EH (cell line): ENCODE measurements at regions not wholly inside any gene's neighbourhood (a gene's known extent, or its start where the extent isn't known, plus 50 kb on each side); places are given as distances from the start of the nearest gene placed in this dataset.
"Not testable (repeated sequence)": the region's sequence is repeated elsewhere in the genome, so short reads cannot be mapped to it uniquely, and the experiment has no call there.

Experiments used
- DNase-seq: peaks from one replicate; pipeline ENCODE4 v3.0.0-alpha.2; 2015; ENCODE audit warnings: low read depth

DNA sequence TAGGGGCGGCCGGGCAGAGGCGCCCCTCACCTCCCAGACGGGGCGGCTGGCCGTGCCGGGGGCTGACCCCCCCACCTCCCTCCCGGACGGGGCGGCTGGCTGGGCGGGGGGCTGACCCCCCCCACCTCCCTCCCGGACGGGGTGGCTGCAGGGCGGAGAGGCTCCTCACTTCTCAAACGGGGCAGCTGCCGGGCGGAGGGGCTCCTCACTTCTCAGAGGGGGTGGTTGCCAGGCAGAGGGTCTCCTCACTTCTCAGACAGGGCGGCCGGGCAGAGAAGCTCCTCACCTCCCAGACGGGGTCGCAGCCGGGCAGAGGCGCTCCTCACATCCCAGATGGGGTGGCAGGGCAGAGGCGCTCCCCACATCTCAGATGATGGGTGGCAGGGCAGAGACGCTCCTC is 836.8 kb downstream of the RAPGEF2 start:
- DNase-seq: not testable (repeated sequence)

DNA sequence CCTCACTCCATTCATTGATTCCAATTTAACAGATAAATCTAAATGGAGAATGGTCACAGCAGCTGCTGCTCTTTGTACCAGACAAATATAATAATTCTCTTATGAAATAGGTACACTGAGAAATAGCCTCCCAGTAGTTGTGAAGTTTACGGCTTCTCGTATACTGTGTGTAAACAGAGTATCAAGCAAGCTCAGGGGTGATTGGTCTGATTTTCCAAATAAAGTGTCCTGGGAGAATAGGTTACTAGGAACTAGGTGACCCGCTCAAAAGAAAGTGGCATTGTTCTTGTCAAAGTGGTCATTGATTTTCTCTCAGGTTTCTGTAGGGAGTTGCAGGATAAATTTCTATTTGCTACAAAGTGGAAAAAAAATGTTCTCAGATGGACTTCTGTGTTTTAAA is 838.2 kb downstream of the RAPGEF2 start:
- DNase-seq: no peak

DNA sequence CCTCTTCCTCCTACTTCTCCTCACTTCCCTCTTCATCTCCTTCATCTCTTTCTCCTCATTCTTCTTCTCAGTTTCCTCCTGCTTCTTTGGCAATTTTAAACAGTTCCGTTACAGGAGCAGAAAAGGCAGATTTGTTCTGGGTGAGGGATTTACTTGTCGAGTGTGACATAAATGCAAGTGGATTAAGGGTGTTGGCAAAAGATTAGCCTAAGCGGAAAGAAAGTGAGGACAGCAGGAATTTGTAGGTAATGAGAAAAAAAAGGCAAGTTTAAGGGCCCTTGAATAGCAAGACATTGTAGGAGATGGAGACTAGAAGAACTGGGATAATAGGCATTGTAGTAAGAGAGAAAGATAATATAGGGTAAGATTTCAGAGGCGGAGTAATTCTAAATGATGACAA is 841.6 kb downstream of the RAPGEF2 start:
- no peak for DNase-seq

DNA sequence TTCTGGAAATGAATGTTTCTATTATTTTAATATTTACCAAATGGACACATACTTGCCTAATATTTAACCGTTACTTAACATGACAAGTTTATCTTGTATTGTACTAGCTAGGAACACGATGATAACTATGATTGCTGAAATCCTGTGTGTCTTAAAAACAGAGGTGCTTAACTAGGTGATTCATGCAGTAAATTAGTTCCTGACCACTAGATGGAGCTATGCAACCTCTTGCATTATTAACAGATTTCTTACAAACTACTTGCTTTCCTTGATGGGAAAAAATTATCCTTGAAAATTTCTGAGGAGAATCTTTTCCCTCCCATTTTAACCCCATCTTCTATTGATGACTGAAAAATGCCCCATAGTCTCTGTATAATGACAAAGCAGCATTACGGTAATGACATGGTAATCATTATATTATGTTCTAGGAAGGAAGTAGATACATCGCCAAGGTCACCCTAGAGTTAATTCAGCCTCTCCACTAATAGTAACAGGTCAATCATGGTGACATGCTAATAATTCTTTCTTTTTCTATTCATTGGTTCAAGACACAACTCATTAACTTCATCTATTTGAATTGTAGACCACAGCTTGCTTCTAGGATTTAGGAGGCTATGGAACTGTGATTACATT is 844.2 kb downstream of the RAPGEF2 start:
- DNase-seq: peak; percentile 42

DNA sequence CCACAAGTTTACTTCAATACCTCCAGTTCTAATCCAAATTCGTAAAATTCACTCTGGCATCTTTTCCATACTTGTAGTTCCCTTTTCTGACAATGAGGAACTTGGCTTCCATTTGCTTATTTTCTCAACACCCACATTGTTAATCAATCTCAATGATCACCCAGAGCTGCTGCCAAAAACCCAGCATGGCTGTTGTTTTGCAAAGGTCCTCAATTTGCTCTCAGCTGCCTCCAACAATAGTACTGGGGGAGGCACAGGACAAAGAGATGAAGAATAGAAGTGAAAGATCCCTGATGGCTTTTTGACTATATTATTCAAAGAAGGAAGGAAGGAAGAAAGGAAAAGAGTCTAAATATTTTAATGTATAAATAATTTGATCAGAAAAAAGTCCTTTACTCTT is 847.8 kb downstream of the RAPGEF2 start:
- no peak for DNase-seq

DNA sequence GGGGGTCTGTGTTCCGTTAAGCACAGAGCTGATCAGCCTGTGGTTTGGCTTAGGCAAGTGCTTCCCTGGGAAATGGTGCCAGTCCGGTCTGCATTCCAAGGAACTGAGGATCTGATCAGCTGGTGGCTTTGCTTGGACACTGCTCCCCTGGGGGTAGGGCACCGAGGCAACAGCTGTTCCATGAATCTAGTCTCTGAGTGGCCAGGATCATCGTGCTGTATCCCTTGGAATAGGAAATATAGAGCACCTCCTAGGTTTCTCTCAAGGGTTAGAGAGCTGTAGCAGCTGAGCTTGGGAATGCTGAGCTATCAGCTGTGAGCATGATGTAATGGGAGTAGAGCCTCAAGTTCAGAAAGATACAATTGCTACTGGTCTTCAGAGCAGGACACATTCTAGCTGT is 863.9 kb downstream of the RAPGEF2 start:
- DNase-seq: no peak

DNA sequence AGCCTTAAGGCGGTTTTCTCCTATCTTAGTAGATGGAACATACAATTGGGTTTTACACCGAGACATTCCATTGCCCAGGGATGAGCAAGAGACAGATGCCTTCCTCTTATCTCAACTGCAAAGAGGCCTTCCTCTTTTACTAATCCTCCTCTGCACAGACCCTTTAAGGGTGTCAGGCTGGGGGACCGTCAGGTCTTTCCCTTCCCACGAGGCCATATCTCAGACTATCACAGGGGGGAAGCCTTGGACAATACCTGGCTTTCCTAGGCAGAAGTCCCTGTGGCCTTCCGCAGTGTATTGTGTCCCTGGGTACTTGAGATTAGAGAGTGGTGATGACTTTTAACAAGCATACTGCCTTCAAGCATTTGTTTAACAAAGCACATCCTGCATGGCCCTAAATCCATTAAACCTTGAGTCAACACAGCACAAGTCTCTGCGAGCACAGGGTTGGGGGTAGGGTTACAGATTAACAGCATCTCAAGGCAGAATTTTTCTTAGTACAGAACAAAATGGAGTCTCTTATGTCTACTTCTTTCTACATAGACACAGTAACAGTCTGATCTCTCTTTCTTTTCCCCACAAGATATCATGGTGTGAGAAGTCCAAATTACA is 874.1 kb downstream of the RAPGEF2 start:
- DNase-seq: not testable (repeated sequence)

DNA sequence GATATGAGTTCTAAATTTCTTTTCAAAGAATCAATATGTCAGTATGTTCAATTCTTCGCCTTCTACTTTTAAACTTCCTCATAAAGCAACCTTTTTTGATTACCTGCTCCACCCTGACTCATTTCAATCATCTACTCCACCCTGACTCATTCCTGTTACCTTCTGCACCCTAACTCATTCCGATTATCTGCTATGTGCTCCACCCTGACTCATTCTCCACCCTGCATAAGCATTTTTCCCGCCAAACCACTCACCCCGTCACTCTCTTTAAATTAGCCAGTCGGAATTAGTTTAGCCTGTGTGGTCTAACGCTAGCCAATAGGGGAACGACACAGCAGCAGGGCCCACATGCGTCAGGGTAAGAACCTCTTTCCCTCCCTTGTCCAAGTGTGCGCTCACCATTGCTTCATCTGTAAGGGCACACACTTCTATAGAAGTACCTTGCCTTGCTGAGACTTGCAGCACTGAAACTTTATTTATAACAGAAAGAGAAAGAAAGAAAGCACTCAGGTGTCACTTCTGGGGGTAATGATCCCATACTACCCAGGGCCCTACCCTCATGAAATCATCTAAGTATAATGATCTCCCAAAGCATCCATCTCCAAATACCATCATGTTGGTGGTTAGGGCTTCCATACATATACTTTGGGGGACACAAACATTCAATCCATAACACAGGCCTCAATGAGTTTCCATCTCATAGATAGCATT is 875.2 kb downstream of the RAPGEF2 start:
- no peak for DNase-seq

DNA sequence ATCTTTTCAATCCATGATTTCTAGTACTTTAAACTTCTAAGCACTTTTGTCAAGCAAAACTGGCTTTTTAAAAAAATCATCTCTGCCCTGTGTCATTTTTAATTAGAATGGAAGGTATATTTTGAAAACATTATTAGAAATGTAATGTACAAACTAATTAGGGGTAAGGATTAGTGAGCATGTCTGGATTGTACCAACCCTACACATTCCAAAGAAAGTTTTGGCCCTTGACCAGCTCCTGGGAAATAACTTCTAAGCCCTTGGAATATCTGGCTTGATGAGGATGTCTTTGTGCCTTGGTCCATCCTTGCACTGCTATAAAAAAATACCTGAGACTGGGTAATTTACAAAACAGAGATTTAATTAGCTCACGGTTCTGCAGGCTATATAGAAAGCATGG is 876.5 kb downstream of the RAPGEF2 start:
- DNase-seq: no peak

DNA sequence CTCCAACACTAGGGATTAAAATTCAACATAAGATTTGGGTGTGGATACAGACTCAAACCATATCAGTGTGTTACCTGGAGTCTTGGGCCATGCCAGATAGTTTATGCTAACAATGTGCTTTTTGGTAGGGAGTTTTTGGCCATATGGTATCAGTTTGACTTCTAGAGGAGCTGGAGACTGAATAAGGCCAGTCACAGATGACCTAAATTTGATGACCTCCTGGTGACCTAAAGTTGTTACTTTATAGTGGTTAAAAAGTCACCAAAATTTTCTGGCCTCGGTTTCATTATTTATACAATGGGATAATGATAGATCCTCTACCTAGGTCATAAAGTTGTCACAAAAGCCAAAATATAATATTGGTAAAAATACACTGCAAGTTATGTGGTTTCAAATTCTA is 877.1 kb downstream of the RAPGEF2 start:
- DNase-seq: no peak

DNA sequence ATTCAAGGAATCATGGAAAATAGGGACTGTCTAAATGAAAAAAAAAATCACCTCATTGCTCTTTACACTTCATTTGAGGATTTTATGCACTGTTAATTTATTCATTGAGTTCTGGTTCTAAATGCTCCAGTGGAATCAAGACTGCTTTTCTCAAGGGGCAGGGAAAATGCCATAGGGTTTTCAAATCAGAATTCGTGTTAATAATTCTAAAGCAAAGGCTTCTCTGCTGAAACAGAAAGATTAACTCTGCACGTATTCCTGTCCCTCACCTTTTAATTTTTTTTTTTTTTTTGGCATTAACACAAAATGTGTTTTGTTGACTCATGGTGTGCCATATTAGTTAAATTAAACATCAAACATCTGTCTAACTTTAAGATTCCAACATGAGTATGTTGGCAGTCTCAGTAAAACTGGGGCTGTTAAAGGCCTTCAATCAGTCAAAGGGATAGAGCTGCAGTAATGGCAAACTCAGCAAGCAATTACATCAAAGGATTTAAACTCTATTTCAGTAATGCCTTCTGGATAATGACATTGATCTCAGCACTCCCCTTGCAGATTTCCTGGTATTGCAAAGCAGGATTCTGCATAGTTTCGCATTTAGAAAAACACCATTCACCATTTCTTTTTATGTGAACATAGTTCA is 878.1 kb downstream of the RAPGEF2 start:
- no peak for DNase-seq

DNA sequence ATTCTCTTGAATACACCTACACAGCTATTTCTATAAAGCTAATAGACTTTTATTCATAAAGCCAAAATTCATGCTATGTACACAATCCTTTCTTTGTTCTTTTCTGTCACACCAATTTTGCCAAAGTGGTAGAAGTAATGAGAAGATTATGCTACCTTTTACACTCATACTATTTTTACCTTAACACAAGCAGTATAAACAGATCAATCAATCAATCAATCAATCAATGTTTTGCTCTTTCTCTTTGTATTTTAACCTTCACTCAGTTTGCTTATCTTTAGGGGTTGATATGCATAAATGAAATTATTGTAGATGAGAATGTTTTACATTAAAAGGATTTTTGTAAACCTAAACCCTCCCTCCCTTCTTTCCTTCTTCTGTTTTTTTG is 878.6 kb downstream of the RAPGEF2 start:
- DNase-seq: no peak

DNA sequence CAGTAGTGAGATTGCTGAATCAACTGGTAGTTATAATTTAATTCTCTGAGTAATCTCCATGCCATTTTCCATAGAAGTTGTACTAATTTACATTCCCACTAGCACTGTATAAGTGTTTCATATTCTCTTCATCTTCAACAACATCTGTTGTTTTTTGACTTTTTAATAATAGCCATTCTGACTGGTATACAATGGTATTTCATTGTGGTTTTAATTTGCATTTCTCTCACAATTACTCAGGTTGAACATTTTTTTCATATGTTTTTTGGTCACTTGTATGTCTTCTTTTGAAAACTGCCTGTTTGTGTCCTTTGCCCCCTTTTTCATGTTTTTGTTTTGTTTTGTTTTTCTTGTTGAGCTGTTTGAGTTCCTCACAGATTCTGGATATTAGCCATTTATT is 880.2 kb downstream of the RAPGEF2 start:
- DNase-seq: no peak

DNA sequence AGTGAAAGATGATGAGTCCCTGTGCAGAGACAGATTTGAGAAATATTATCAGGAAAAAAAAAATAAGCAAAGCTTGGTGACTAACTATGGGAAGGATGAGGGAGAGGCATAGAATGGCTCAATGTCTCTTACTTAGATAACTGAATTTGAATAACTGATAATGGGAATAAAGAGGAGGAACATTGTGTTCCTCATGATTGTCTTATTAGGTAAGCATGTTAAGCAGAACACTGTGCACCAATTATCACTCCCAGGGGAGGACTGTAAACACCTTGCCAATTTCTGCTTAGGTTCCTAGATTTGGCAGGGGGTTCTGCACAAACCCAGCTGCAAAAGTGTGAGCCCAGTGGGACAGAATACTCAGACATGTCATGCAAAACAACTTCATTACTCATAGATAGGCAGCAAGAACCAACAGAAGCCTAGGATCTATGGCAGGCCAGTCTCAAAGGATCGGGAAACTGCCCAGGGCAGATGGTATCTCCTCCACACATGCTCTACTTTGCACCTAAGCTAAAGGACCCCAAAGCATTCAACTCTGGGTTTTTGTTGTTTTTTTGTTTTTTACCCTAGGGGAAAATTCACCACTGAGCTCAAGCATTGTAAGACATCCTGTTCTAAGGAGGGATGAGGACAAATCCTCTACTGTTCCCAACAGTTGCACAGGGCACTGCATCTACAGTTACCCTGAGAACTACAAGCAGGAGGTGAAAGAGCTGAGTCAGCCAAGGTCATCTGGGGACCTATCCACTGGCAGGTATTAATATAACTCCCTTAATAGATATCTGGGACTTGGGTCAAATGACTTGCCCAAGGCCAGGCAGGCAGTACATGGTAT is 907.0 kb downstream of the RAPGEF2 start:
- DNase-seq: no peak

DNA sequence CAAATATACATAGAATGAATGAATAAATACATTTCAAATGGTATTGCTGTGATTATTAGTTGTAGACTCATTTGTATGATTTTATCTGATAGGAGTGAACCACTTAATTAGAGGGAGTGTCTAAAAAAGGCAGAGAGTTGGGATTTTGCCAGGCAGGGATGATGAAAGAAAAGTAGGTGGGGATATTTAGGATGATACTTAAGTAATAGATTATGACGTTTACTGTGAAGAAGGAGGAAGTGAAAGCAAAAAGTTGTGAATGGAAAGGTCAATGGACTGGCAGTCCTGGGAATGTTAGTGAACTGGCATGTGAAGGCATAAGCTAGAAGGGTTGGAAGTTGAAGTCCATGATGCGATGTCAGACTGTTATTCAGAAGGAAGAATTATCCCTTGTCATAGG is 917.1 kb downstream of the RAPGEF2 start:
- no peak for DNase-seq

DNA sequence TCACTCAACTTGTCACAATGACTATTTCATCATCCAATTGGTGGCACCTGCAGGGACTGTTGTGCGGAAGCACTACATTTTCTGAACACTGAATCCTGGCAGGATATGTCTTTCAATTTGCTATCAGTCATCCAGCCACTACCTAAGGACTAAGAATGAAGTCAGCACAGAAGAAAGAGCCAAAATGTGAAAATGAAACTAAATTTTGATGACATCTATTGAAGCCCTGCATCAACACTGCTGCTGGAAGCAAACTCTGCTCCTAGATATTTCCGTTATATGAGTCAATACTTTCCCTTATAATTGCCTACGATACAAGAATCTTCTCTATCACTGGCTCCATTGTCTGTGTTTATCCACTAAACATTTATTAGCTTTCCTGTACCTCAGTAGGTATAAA is 917.9 kb downstream of the RAPGEF2 start:
- DNase-seq: no peak

DNA sequence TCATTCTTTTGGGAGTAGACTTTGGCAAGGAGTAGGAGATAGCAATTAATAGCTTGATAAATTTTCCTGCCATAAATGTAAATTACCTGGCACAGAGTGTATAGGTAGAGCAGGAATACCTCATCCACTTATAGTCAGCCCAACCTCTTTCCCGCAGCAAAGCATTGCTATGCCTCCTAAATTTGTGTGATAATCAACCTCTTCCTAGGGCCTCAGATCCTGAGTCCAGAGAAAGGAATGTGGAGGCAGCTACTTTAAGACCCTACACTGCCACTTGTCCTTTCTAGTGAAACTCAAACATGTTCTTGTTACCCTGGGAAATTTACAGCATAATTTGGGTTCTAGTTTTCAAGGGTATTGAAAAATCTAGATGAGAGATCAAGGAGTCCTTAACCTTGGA is 919.0 kb downstream of the RAPGEF2 start:
- no peak for DNase-seq

DNA sequence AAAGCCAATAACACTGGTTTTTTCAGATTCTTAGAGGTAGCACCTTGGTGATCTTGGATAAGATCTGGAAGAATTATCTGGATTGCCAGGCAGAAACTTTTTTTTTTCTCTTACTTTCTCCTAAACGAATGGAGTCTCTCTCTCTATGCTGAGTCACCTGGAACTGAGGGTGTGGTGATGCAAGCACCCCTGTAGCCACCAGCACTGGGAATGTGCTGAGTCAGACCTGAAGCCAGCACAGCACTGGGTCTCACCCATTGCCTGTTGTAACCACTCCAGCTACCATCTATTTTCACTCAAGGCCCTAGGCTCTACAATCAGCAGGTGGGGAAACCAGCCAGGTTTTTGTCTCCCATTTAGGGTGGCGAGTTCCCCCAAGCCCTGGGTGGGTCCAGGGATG is 923.8 kb downstream of the RAPGEF2 start:
- no peak for DNase-seq

DNA sequence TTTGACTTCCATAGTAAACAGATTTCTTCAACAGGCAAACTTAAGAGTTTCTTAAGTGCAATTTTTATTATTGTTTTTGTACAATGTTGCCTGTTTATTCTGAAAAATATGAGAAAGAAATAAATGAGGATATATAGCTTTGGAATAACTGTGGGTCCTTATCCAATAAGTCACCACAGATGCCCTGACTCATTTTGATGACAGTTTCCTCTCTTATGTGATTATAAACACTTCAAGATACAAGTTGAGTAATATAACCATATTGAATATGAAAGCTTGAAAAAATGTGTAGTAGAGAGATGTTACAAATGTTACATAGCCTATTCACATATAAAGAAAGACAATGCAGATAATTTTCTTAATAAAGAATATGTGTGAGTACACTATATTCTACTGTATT is 931.6 kb downstream of the RAPGEF2 start:
- DNase-seq: no peak

DNA sequence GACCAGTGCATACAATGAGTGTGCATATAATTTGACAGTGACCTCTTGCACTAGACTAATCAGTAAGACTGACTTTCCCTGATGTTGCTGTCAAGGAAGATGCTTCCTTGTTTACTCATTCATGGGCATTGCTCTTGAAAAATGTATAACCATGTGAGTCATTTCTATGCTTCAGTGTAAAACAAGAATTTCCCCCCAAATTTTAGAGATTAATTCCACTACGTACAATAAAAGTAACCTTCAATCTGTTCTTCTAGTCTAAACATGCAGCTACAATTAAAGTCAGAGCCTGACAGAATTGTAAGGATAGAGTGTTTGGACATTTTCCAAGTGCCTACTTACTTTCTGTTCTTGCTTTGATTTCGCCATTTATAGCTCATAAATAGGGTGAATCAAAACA is 935.7 kb downstream of the RAPGEF2 start:
- no peak for DNase-seq

DNA sequence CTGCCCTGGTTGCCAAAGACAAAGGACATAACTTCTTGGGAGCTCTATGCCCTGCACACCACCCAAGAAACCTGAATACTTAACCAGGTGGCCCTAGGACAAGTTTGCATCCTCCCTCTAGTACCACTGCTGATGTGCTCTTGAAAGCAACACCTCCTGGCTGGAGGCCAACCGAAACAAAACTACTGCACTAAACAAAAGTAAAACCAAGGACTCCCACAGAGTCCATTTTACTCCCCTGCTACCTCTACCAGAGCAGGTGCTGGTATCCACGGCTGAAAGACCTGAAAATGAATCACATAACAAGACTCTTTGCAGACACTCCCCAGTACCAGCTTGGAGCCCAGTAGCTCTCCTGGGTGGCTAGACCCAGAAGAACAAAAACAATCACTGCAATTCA is 941.8 kb downstream of the RAPGEF2 start:
- DNase-seq: no peak
